Activated CD4-positive, alpha-beta T cell treated with anti-CD3 and anti-CD28 coated beads, Interleukin-2, amount 10 ng/mL, durations not matched to agents 7 days and 5 days (primary cell): ENCODE measurements at regions not wholly inside any gene's neighbourhood (a gene's known extent, or its start where the extent isn't known, plus 50 kb on each side); places are given as distances from the start of the nearest gene placed in this dataset.

Experiments
- CTCF ChIA-PET: fragments of 350-600 bp; sonication (Branson Sonifier 250); formaldehyde crosslinking; loops from one replicate; lab custom pipeline; 2021; ENCODE audit warnings: antibody characterized with exemption; lab: Charles Lee
- POLR2A ChIA-PET: fragments of 350-600 bp; sonication (Branson Sonifier 250); formaldehyde crosslinking; loops from one replicate; lab custom pipeline; 2021; ENCODE audit warnings: antibody characterized with exemption; lab: Charles Lee
- DNase-seq: peaks from one replicate; pipeline ENCODE4 v3.0.0-alpha.2; 2020
- H3K27ac Mint-ChIP-seq: one replicate; pipeline ENCODE4 v1.8.0; 2021; ENCODE audit warnings: mild to moderate bottlenecking, moderate library complexity, mixed read lengths
- H3K27me3 Mint-ChIP-seq: one replicate; pipeline ENCODE4 v1.8.0; 2021; ENCODE audit warnings: mixed read lengths
- H3K36me3 Mint-ChIP-seq: one replicate; pipeline ENCODE4 v1.8.0; 2021; ENCODE audit warnings: low read depth, mixed read lengths
- H3K4me1 Mint-ChIP-seq: one replicate; pipeline ENCODE4 v1.8.0; 2021; ENCODE audit warnings: mixed read lengths
- H3K4me3 Mint-ChIP-seq: one replicate; pipeline ENCODE4 v1.8.0; 2021; ENCODE audit warnings: mild to moderate bottlenecking, moderate library complexity, mixed read lengths
- H3K9me3 Mint-ChIP-seq: one replicate; pipeline ENCODE4 v1.8.0; 2021; ENCODE audit warnings: mixed read lengths

GRCh38 chr11:112514011-112514740 lies 253.5 kb upstream of the PLET1 start:
- Mint-ChIP-seq H3K36me3 (no peaks in the 10 kb centered on the region), H3K27me3 (peaks cover 2% of the 10 kb centered on the region), H3K27ac (no peak overlapping the region), H3K9me3 (peaks cover 4% of the 10 kb centered on the region), H3K4me1 (peaks cover 6% of the 10 kb centered on the region), H3K4me3 (no peak overlapping the region)
- ChIA-PET POLR2A (no interaction called here), CTCF (interaction anchor here (0.6 kb wide), 1 partner anchor 365 kb away, joined by 3 read pairs; no protein-coding TSS in a partner anchor)
- DNase-seq = no peak

- peaks cover 9% of the 10 kb centered on the region for H3K4me1 Mint-ChIP-seq
- ChIA-PET CTCF (interaction anchor here (0.6 to 1.2 kb wide), 2 partner anchors 40 to 475 kb away, joined by 3 to 4 read pairs; no protein-coding TSS in a partner anchor), POLR2A (no interaction called here)
- H3K27ac Mint-ChIP-seq = no peak overlapping the region
- H3K36me3 Mint-ChIP-seq = no peaks in the 10 kb centered on the region
- peaks cover 4% of the 10 kb centered on the region for H3K9me3 Mint-ChIP-seq
- no peak for DNase-seq
- peaks cover 2% of the 10 kb centered on the region for H3K27me3 Mint-ChIP-seq
- H3K4me3 Mint-ChIP-seq = no peak overlapping the region
These were observed 255.6 kb upstream of the PLET1 start for GRCh38 chr11:112516261-112516660.

GRCh38 chr11:112516755-112517154 lies 256.1 kb upstream of the PLET1 start:
- Mint-ChIP-seq H3K4me3 (no peak overlapping the region), H3K4me1 (peaks cover 9% of the 10 kb centered on the region), H3K27me3 (peaks cover 2% of the 10 kb centered on the region), H3K36me3 (no peaks in the 10 kb centered on the region), H3K9me3 (peaks cover 4% of the 10 kb centered on the region), H3K27ac (no peak overlapping the region)
- no peak for DNase-seq
- POLR2A ChIA-PET = no interaction called here
- CTCF ChIA-PET = interaction anchor here (0.6 to 1.2 kb wide), 2 partner anchors 39 to 42 kb away, joined by 3 to 4 read pairs; no protein-coding TSS in a partner anchor

DNA sequence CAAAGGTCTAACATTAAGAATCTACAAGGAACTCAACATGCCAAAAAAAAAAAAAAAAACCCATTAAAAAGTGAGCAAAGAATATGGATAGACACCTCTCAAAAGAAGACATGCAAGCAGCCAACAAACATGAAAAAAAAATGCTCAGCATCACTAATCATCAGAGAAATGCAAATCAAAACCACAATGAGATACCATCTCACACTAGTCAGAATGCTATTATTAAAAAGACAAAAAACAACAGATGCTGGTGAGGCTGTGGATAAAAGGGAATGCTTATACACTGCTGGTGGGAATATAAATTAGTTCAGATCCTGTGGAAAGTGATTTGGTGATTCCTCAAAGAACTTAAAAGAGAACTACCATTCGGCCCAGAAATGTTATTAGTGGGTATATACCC lies 257.7 kb upstream of the PLET1 start:
- H3K4me3 Mint-ChIP-seq = no peak overlapping the region
- DNase-seq = no peak
- H3K9me3 Mint-ChIP-seq = peaks cover 4% of the 10 kb centered on the region
- H3K27me3 Mint-ChIP-seq = peaks cover 2% of the 10 kb centered on the region
- CTCF ChIA-PET = interaction anchor here (1.7 kb wide), 1 partner anchor 9 kb away, joined by 3 read pairs; no protein-coding TSS in a partner anchor
- POLR2A ChIA-PET = no interaction called here
- no peaks in the 10 kb centered on the region for H3K36me3 Mint-ChIP-seq
- H3K27ac Mint-ChIP-seq = no peak overlapping the region
- peaks cover 9% of the 10 kb centered on the region for H3K4me1 Mint-ChIP-seq

- no peaks in the 10 kb centered on the region for H3K27me3 Mint-ChIP-seq
- ChIA-PET CTCF (no interaction called here), POLR2A (no interaction called here)
- DNase-seq = no peak
- peaks cover 4% of the 10 kb centered on the region for H3K9me3 Mint-ChIP-seq
- no peak overlapping the region for H3K4me3 Mint-ChIP-seq
- peaks cover 9% of the 10 kb centered on the region for H3K4me1 Mint-ChIP-seq
- no peaks in the 10 kb centered on the region for H3K36me3 Mint-ChIP-seq
- H3K27ac Mint-ChIP-seq = no peak overlapping the region
These were observed 259.1 kb upstream of the PLET1 start for GRCh38 chr11:112519751-112520150.

GRCh38 chr11:112520354-112520753 lies 259.7 kb upstream of the PLET1 start:
- no peaks in the 10 kb centered on the region for H3K27me3 Mint-ChIP-seq
- ChIA-PET CTCF (no interaction called here), POLR2A (no interaction called here)
- H3K36me3 Mint-ChIP-seq = no peaks in the 10 kb centered on the region
- peaks cover 9% of the 10 kb centered on the region for H3K4me1 Mint-ChIP-seq
- no peak for DNase-seq
- peaks cover 4% of the 10 kb centered on the region for H3K9me3 Mint-ChIP-seq
- no peak overlapping the region for H3K4me3 Mint-ChIP-seq
- H3K27ac Mint-ChIP-seq = no peak overlapping the region

DNA sequence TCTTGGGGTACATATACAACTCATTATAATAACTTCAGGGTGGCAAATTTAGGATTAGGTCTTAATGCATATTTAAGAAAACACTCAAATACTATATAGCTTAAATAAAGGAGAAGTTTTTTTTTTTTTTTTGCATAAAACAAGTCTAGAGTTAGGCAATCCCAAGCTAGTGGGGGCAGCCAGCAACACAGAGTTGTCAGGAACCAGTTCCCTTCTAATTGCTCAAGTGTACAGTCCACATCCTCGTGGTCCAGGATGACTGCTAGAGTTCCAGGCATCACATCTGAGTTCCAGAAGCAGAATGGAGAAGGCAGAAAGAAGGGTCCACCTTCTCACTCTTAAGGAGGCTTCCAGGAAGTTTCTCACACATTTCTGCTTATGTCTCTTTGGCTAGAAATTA lies 261.9 kb upstream of the PLET1 start:
- no peak for DNase-seq
- CTCF ChIA-PET = interaction anchor here (0.6 kb wide), 1 partner anchor 37 kb away, joined by 3 read pairs; no protein-coding TSS in a partner anchor
- POLR2A ChIA-PET = no interaction called here
- Mint-ChIP-seq H3K4me3 (no peak overlapping the region), H3K36me3 (no peaks in the 10 kb centered on the region), H3K27me3 (no peaks in the 10 kb centered on the region), H3K9me3 (peaks cover 4% of the 10 kb centered on the region), H3K4me1 (peaks cover 4% of the 10 kb centered on the region), H3K27ac (no peak overlapping the region)

DNA sequence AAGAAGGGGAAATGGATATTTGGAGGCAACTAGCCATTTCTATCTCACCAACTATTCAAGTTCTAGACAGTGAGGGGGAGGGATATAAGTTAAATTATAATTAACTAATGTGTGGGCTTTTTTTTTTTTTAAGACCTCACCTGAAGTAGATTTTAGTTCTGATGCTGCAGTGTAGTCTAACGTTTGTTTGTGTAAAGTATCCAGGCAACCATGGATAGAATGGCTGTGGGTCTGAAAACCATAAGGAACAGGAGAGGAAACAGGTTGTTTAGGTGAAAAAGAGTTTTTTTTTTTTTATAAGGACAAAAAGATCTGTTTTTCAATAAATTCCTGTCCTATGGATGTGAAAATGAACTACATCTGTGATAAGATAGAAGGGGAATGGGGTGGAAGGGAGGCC lies 262.4 kb upstream of the PLET1 start:
- ChIA-PET POLR2A (no interaction called here), CTCF (no interaction called here)
- Mint-ChIP-seq H3K36me3 (no peaks in the 10 kb centered on the region), H3K9me3 (peaks cover 4% of the 10 kb centered on the region), H3K4me1 (peaks cover 4% of the 10 kb centered on the region), H3K4me3 (no peak overlapping the region), H3K27me3 (no peaks in the 10 kb centered on the region), H3K27ac (no peak overlapping the region)
- no peak for DNase-seq

DNA sequence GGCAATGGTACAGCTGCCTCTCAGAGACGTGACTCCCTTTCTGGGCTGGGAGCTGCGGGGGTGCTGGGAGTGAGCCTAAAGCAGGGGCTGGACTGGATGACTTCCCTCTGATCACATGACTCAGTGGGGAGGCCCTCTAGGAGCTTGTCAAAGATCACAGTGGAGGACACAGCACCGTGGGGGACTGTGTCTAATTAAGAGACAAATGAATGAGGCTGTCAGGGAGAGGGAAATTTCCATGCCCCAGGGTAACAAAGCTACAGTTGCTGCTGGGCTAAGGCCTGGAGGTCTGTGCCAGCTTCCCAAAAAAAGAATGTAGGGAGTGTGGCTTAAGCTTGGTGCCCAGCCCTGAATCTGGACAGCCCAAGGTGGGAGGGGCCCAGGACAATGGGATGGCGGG lies 262.8 kb upstream of the PLET1 start:
- H3K4me3 Mint-ChIP-seq = no peak overlapping the region
- no peak overlapping the region for H3K27ac Mint-ChIP-seq
- CTCF ChIA-PET = no interaction called here
- no peaks in the 10 kb centered on the region for H3K27me3 Mint-ChIP-seq
- H3K4me1 Mint-ChIP-seq = peaks cover 3% of the 10 kb centered on the region
- peaks cover 3% of the 10 kb centered on the region for H3K9me3 Mint-ChIP-seq
- POLR2A ChIA-PET = no interaction called here
- DNase-seq = no peak
- no peaks in the 10 kb centered on the region for H3K36me3 Mint-ChIP-seq

- ChIA-PET CTCF (interaction anchor here (1.1 kb wide), 1 partner anchor 32 kb away, joined by 4 read pairs; no protein-coding TSS in a partner anchor), POLR2A (no interaction called here)
- Mint-ChIP-seq H3K4me1 (peaks cover 3% of the 10 kb centered on the region), H3K27ac (no peak overlapping the region), H3K27me3 (no peaks in the 10 kb centered on the region), H3K9me3 (no peaks in the 10 kb centered on the region), H3K4me3 (no peak overlapping the region), H3K36me3 (no peaks in the 10 kb centered on the region)
- no peak for DNase-seq
These were observed 263.3 kb upstream of the PLET1 start for GRCh38 chr11:112523951-112524350.

DNA sequence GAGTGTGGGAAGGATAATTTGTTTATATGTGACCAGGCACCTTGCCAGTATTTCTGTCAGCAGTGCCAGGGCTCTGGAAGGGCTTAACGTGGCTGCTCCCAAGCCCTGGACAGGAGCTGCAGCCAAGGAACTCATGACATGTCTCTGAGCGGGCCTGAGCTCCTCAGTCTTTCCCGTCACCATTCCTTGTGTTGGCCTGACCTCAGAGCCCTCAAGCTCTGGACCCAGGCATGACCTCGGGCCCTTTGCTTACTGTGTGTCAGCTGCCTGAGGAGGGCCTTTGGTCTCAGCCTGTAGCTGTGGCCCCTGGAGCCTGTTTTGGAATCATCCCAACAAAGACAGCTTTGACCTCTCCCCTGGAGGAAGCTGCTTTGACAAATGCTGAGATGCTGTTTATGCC lies 264.1 kb upstream of the PLET1 start:
- ChIA-PET CTCF (interaction anchor here (1.0 to 1.1 kb wide), 2 partner anchors 28 to 31 kb away, joined by 3 to 4 read pairs; no protein-coding TSS in a partner anchor), POLR2A (no interaction called here)
- H3K27ac Mint-ChIP-seq = no peak overlapping the region
- H3K27me3 Mint-ChIP-seq = no peaks in the 10 kb centered on the region
- H3K4me1 Mint-ChIP-seq = peaks cover 2% of the 10 kb centered on the region
- no peaks in the 10 kb centered on the region for H3K9me3 Mint-ChIP-seq
- H3K36me3 Mint-ChIP-seq = no peaks in the 10 kb centered on the region
- no peak overlapping the region for H3K4me3 Mint-ChIP-seq
- no peak for DNase-seq

- Mint-ChIP-seq H3K36me3 (no peaks in the 10 kb centered on the region), H3K4me1 (no peaks in the 10 kb centered on the region), H3K9me3 (no peaks in the 10 kb centered on the region), H3K4me3 (no peak overlapping the region), H3K27ac (no peak overlapping the region), H3K27me3 (no peaks in the 10 kb centered on the region)
- ChIA-PET CTCF (interaction anchor here (1.0 kb wide), 1 partner anchor 28 kb away, joined by 3 read pairs; no protein-coding TSS in a partner anchor), POLR2A (no interaction called here)
- DNase-seq = no peak
These were observed 264.6 kb upstream of the PLET1 start for GRCh38 chr11:112525270-112525669.

DNA sequence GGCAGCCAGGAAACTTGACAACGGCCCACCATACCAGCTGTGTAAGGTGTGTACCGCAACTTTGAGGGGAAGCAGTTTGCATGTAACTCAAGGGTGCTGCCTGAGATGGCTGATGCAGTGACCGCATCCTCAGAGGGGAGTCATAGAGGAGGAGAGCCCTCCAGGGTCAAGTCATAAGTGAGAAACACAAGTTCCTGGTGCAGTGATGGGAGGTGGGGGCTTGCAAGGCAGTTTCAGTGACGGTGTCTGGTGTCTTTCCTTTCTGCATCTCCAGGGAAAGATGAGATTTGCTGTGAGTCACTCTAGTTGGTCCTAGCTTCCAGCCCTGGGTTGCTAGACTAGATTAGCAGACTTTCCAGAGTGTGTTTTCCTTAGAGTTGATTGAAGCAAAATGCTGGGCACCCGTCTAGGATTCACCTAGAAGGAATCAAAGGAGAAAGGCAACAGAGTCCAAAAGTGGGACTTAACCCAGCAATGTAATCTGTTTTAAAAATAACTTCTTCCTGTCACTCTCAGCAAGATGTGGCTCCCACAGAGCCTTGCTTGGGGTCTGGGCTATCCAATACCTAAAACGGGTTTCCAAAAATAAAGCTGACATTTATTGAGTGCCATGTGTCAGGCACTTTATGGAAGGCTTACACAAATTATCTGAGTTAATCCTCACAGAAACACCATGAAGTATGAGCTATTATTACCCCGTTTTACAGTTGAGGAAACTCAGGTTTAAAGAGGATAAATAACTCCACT lies 265.4 kb upstream of the PLET1 start:
- Mint-ChIP-seq H3K27me3 (no peaks in the 10 kb centered on the region), H3K27ac (no peak overlapping the region), H3K9me3 (no peaks in the 10 kb centered on the region), H3K4me3 (no peak overlapping the region), H3K4me1 (no peaks in the 10 kb centered on the region), H3K36me3 (no peaks in the 10 kb centered on the region)
- ChIA-PET CTCF (no interaction called here), POLR2A (no interaction called here)
- no peak for DNase-seq
